NCI-H146 treated with DMSO at 0.1 percent for 48 hours (cell line): ENCODE measurements at regions not wholly inside any gene's neighbourhood (a gene's known extent, or its start where the extent isn't known, plus 50 kb on each side); places are given as distances from the start of the nearest gene placed in this dataset.
A peak's percentile ranks its signal among the peaks of the same experiment; 100 is the strongest.

Experiments used
- DNase-seq: peaks from one replicate; lab custom pipeline; 2025; ENCODE audit not compliant: unreplicated experiment; lab: John Stamatoyannopoulos, UW

DNA sequence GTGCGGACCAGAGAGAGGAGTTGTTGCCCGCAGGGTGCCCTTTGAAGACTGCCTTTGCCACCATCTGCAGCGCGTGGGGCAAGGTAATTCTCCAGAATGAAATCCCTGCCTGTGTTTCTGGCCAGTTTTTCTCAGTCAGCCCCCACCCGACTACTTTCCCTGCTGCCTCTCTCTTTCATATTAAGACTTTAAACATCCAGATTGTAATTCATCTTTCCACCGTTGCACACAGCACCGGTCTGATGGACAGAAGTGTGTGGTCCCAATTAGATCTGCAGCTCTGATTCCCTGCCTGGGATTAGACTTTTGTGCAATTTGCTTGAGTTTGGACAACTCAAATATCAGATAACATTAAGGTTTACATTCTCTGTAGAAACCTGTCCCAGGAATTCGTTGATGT, 489.0 kb downstream of the QKI start:
- DNase-seq: no peak

DNA sequence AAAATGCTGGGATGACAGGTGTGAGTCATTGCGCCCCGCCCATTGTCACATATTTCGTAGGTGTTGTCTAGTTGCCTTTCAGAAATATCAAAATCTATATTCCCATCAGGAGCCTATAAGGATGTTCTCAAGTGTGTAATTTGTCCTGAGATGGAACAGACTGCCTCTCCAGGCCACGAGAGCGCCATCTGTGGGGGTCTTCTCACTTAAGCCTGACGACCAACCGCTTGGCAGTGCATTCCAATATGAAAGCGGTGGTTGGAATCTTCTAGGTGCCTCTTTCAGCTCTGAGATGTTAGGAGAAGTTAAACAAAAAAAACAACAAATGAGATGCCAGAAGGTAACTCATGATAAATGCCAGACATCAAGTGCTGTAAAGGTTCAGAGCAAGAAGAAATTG, 488.5 kb downstream of the QKI start:
- DNase-seq: no peak

- no peak for DNase-seq
These were observed 487.2 kb downstream of the QKI start for GRCh38 chr6:163901681-163902080.

DNA sequence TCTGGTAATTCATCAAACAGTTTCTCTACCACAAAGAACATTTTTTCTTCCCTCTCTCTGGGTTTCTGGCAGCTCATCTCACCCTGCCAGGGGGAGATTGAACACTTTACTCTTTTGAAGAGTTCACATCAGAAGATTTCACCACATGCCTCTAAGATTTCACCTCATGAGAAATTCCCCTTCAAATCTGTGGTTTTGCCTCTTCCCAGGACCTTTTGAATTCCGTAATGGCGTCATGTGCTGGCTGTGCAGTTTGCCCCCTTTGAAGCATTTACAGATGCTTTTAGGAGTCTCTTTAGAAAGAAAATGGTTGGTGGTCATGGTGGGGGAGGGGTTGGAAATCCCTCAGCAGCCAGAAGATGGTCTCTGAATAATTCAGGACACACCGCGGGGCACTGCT, 486.1 kb downstream of the QKI start:
- DNase-seq: no peak

DNA sequence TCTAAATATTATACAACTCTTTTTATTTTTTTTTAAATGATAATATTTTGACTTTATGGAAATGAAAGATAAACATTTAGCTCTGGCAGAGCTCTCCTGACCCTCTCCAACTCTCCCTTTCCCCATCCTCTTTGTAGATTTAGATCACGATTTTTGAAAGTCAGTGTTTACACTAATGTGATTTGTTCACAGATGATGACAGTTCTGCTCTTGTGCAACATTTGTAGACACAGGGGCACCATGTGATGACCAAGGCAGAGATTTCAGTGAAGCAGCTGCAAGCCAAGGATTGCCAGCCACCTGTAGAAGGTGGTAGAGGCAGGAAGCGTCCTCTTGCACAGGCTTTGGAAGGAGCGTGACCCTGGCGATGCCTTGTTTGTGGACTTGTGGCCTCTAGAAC, 483.2 kb downstream of the QKI start:
- DNase-seq: no peak

- DNase-seq: no peak
These were observed 482.5 kb downstream of the QKI start for GRCh38 chr6:163897030-163897429.

DNA sequence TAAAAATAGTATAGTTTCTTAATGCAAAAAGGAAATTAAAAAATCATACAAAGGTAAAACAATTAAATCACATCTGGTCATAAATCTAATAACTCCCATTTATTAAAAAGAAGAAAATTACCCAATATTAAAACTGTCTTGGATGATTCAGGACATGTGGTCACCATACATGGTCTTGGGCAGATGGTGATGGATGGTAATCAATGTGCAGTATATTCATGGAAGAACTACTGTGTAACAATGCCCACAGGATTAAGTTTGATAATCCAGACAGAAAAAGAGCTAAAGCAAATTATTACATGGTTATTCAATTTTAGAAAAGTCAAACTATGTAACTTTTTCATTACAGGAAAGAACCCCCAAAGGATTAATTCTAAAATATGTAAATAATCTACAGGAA, 480.6 kb downstream of the QKI start:
- no peak for DNase-seq

GRCh38 chr6:163893609-163894189, 479.2 kb downstream of the QKI start:
- DNase-seq: no peak

DNA sequence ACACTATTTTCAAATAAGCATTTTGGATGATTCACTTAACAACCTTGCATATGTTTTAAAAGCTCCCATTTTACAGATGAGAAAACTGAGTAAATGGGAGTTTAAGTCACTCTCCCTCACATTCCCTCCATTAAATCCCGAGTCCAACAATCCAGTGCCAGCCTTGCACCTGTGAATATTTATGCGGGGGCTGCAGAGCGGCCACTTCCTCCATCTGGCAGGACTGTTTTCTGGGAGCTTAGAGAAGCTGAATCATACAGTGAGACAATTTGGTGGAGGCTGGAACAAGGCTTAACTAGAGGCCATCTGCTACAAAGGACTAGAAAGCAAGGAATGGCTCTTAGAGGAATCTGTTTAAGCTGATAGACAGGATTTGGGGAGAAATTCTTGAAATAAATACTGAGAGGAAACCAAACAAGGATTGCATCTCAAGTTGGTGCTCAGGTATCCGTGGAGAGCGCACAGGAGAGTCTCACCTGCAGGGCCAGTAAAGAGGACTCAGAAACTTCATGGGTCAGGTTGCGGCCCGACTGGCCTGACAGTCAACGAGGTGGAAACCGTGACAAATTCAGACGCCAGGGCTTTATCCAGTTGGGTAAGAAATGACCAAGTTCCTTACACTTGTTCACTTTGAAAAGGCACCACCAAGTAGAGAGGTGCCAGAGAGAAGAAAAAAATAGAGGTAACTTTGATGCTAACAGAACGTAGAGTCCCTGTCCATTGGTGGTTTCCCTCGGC, 478.5 kb downstream of the QKI start:
- no peak for DNase-seq

GRCh38 chr6:163889904-163890514, 475.5 kb downstream of the QKI start:
- no peak for DNase-seq

DNA sequence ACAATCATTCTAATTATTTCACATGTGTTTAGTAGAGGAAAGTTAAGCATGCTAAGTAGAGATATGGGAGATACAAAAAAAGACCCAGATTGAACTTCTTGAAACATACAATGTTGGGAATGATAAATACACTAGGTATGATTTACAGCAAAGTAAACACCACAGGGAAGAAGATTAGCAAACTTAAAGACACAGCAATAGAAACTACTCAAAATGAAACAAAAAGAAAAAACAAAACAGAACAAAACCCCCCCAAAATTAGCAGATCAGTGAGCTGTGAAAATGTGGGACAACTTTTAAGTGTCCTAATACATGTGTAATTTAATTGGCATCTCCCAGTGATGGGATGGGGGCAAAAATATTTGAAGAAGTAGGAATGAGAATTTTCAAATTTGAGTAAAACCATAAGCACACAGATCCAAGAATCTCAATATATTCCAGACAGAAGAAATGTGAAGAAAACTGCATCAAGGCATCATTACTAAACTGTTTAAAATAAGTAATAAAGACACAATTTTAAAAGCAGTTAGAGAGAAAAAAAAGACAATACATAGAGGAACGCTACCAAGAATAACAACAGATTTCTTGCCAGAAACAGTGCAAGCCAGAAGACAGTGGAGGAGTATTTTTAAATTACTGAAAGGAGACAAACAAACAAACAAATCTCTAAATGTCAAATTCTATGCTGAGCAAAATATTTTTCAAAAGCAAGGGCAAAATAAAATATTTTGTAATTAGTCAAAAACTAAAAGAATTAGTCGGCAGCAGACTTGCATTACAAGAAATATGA, 473.7 kb downstream of the QKI start:
- DNase-seq: no peak

- no peak for DNase-seq
These were observed 471.9 kb downstream of the QKI start for GRCh38 chr6:163886428-163886827.

GRCh38 chr6:163883984-163884383, 469.5 kb downstream of the QKI start:
- DNase-seq: no peak

DNA sequence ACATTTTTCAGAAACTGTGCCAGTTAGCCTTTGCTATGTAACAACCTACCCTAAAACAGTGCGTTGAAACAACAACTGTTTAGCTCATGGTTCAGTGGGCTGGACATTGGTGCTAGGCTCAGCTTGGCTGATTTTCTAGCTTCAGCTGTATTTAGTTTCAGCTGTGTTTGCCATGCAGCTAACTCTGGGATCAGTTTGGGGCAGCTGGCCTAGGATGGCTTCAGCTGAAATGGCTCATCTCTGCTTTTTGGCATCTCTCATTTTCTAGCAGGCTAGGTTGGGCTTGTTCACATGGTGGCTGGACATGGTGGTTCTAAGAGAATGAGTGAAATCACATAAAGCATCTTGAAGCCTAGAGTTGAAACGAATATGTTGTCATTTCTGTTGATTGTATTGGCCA, 464.2 kb downstream of the QKI start:
- no peak for DNase-seq

DNA sequence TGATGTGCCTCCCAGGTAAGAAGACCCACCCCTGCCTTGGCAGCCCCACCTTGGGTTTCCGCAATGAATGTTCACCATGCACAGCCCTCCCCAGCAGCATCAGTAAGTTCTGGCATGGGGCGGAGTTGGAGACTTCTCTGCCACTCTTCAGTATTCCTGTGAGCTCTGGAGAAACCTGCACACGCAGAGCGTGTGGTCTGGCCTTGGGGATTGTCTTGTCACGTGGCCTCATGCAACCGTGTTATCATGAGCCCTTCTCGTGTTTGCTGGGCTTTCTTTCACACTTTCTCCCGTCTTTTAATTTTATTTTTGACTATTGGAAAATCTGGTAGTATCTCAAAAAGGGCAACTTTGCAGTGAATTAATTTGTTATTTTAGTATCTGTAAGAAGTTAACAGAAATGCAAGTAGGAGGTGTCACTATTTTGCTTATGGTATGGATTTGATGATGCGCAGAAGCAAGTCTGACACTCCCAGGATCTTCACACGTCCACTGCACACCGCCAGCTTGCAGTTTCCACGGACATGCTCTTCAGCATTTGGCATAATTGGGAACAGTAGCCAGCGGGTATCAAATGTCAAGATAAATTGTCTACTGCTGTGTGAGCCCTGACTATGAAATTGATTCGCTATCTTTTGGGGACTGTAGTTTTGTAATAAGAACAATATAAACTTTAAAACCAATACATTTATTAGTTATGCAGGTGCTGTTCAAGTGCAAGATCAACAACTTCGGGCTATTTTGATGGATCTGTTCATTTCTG, 463.5 kb downstream of the QKI start:
- peak; percentile 8 for DNase-seq

GRCh38 chr6:163876391-163876790, 461.9 kb downstream of the QKI start:
- DNase-seq: no peak

GRCh38 chr6:163874784-163875183, 460.3 kb downstream of the QKI start:
- no peak for DNase-seq

DNA sequence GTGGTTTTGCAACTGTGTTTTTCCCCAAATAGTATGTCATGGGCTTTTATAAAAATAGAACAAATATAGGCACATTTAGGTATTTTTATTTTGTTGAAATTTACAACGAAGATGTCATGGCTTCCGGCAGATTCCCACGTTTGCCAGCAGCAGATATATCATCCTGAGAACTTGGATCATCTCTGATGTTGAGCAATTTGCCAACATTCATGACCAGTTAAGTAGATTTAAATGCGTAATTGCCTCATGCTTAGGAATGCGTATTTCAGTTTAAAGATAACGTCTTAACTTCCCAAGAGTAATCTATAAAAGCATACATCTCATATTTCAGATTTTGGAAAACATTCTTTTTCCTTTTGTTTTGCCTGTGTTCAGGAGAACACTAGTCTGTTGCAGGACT, 457.8 kb downstream of the QKI start:
- no peak for DNase-seq

GRCh38 chr6:163871616-163872015, 457.1 kb downstream of the QKI start:
- no peak for DNase-seq

DNA sequence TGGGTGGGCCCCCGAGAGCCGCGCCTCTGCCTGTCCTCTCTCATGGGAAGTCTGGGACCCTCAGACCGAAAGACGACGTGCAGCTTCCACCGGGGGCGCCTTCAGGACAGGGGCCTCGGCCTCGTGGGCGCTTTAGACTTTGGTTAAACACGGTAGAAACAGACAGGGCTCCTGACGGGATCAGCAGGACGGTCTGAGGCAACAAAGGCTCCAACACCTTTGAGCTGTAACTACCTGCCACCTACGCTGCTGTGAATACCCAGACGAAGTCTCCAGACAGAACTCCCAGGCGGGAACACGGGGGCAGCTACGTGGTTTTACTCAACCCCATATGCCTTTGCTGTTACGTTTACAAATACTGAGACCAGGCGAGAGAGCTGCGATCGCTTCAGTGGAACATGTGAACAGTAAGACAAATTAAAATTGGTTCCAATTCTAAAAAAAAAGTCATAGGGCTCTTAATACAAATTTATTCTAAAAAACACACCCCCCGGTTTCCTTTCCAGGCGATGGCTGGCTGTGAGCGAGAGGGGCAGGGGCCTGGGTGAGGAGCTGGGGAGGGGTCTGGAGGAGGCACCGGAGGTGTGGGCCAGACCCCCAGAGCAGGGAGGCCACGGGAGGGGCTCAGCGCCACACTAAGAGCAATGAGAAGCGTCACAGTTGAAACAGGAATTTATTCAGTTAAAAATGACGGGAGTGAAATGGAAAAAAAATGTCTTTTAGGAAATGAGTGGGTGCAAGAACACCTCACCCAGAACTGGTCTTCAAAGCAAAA, 453.2 kb downstream of the QKI start:
- no peak for DNase-seq
